ENCODE measurements at regions not wholly inside any gene's neighbourhood (a gene's known extent, or its start where the extent isn't known, plus 50 kb on each side); places are given as distances from the start of the nearest gene placed in this dataset.

- no peak overlapping the region for H3K4me3 ChIP-seq
- H3K9me3 ChIP-seq: no peaks in the 10 kb centered on the region
- ATAC-seq: peak; percentile 21
- intact Hi-C loops (cut with DNase I): no loop called here
- peaks cover 9% of the 10 kb centered on the region for H3K27me3 ChIP-seq
- no peak overlapping the region for H3K27ac ChIP-seq
- H3K36me3 ChIP-seq: no peaks in the 10 kb centered on the region
- no peaks in the 10 kb centered on the region for H3K4me1 ChIP-seq
- TF ChIP-seq, protein P1, sequence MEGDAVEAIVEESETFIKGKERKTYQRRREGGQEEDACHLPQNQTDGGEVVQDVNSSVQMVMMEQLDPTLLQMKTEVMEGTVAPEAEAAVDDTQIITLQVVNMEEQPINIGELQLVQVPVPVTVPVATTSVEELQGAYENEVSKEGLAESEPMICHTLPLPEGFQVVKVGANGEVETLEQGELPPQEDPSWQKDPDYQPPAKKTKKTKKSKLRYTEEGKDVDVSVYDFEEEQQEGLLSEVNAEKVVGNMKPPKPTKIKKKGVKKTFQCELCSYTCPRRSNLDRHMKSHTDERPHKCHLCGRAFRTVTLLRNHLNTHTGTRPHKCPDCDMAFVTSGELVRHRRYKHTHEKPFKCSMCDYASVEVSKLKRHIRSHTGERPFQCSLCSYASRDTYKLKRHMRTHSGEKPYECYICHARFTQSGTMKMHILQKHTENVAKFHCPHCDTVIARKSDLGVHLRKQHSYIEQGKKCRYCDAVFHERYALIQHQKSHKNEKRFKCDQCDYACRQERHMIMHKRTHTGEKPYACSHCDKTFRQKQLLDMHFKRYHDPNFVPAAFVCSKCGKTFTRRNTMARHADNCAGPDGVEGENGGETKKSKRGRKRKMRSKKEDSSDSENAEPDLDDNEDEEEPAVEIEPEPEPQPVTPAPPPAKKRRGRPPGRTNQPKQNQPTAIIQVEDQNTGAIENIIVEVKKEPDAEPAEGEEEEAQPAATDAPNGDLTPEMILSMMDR (IDR thresholded peaks at IDR 0.05): no peak
- no peak for DNase-seq
Observed at GRCh38 chr2:2703762-2704427, 372.8 kb upstream of the MYT1L start.

GRCh38 chr2:2703172-2703571, 372.1 kb upstream of the MYT1L start:
- H3K36me3 ChIP-seq: no peaks in the 10 kb centered on the region
- no peak for DNase-seq
- peaks cover 9% of the 10 kb centered on the region for H3K27me3 ChIP-seq
- H3K4me3 ChIP-seq: no peak overlapping the region
- H3K9me3 ChIP-seq: no peaks in the 10 kb centered on the region
- ATAC-seq: no peak
- TF ChIP-seq, protein P1 (IDR thresholded peaks at IDR 0.05): no peak
- intact Hi-C loops (cut with DNase I): no loop called here
- no peaks in the 10 kb centered on the region for H3K4me1 ChIP-seq
- H3K27ac ChIP-seq: no peak overlapping the region

- Histone ChIP-seq H3K27me3 (peaks cover 9% of the 10 kb centered on the region), H3K4me3 (no peak overlapping the region), H3K9me3 (no peaks in the 10 kb centered on the region), H3K4me1 (no peaks in the 10 kb centered on the region), H3K36me3 (no peaks in the 10 kb centered on the region), H3K27ac (no peak overlapping the region)
- TF ChIP-seq, protein P1 (IDR thresholded peaks at IDR 0.05): no peak
- DNase-seq: no peak
- intact Hi-C loops (cut with DNase I): no loop called here
- no peak for ATAC-seq
Observed at GRCh38 chr2:2702385-2702784, 371.3 kb upstream of the MYT1L start.

DNA sequence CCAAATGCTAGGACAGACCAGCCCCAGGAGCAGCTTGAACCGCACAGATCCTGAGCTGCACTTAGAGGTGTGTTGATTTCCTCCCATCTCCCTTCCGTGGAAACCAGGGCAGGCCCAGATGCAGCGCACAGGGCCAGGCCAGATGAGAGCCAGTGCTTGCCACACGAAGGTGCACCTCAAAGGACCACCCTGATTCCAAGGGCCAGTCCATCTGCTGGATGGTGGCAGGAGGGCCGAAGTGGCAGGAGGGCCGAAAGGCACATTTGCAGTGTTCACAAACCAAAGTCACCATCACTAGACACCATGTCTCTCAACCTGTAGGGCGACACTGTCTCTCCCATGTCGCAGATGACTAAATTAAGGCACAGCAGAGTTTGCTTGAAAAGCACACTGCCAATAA, 370.7 kb upstream of the MYT1L start:
- ATAC-seq (no peak), DNase-seq (no peak)
- Histone ChIP-seq H3K9me3 (no peaks in the 10 kb centered on the region), H3K36me3 (no peaks in the 10 kb centered on the region), H3K4me3 (no peak overlapping the region), H3K4me1 (no peaks in the 10 kb centered on the region), H3K27ac (no peak overlapping the region), H3K27me3 (peaks cover 4% of the 10 kb centered on the region)
- intact Hi-C loops (cut with DNase I): no loop called here
- TF ChIP-seq, protein P1 (IDR thresholded peaks at IDR 0.05): no peak

DNA sequence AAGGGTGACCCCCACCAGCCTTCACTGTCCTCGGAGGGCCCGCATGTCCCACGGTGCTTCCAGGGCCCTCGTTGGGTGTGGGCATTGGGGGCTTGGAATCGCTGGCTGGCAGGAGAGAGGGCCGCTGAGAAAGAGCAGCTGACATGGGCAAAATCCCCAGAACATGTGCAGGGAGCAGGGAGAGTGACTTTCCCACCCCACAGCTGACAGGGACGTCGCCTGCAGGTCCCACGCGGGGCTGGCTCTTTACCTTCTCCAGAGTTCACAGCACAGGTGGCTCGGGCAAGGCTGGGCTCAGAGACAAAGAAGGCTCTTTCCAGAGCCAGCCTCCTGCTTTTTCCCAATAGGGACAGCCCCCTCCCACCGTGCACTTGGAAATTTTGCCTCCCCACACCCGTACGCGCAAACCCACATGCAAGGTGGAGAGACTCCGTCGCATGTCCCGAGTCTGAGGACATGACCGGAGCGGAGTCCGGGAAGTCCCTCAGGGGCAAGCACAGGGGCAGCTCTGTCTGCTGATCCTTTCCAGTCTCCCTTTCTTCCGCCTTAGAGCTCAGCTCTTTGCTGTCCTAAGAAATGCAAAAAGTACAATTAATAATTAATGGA, 370.2 kb upstream of the MYT1L start:
- Histone ChIP-seq H3K27ac (no peak overlapping the region), H3K4me3 (no peak overlapping the region), H3K36me3 (no peaks in the 10 kb centered on the region), H3K27me3 (no peaks in the 10 kb centered on the region), H3K9me3 (no peaks in the 10 kb centered on the region), H3K4me1 (no peaks in the 10 kb centered on the region)
- intact Hi-C loops (cut with DNase I): no loop called here
- no peak for DNase-seq
- no peak for ATAC-seq
- TF ChIP-seq, protein P1 (IDR thresholded peaks at IDR 0.05): no peak

All from upper lobe of right lung (tissue), 1 donor.